Small intestine (tissue), 7 donors: ENCODE measurements at regions not wholly inside any gene's neighbourhood (a gene's known extent, or its start where the extent isn't known, plus 50 kb on each side); places are given as distances from the start of the nearest gene placed in this dataset.

Source experiments
- DNase-seq, 2 donors: peaks; one replicate each; pipeline versions ENCODE4 v3.0.0 to v3.0.0-alpha.2; 2013
- FAIRE-seq: peaks from 2 replicates; lab custom pipeline; 2012; peaks lifted over from hg19 to GRCh38; lab: Jason Lieb, UNC
- H3K27ac ChIP-seq, 3 donors: one replicate each; pipeline ENCODE4 v1.5.1; 2013; ENCODE audit warnings: low read length in 2 of 3, mild to moderate bottlenecking in 2 of 3, control low read depth in 1 of 3, inconsistent platforms in 1 of 3, low read depth in 1 of 3, moderate library complexity in 1 of 3
- H3K27me3 ChIP-seq, 3 donors: one replicate each; pipeline ENCODE4 v1.6.1; 2013; ENCODE audit warnings: low read length in 3 of 3, inconsistent platforms in 1 of 3; ENCODE audit not compliant: control insufficient read depth in 3 of 3, insufficient read depth in 3 of 3
- H3K36me3 ChIP-seq, 3 donors: one replicate each; pipeline ENCODE4 v1.6.1; 2013; ENCODE audit warnings: low read length in 3 of 3, inconsistent platforms in 1 of 3, low read depth in 1 of 3, mild to moderate bottlenecking in 1 of 3, moderate library complexity in 1 of 3; ENCODE audit not compliant: control insufficient read depth in 3 of 3, insufficient read depth in 2 of 3
- H3K4me1 ChIP-seq, 3 donors: one replicate each; pipeline ENCODE4 v1.6.1; 2013; ENCODE audit warnings: low read length in 2 of 3, inconsistent platforms in 1 of 3, low read depth in 1 of 3, mild to moderate bottlenecking in 1 of 3, moderate library complexity in 1 of 3; ENCODE audit not compliant: control insufficient read depth in 3 of 3, insufficient read depth in 2 of 3
- H3K4me3 ChIP-seq, 3 donors: one replicate each; pipeline ENCODE4 v1.5.1; 2013; ENCODE audit warnings: low read length in 3 of 3, control low read depth in 1 of 3, inconsistent platforms in 1 of 3, low read depth in 1 of 3, mild to moderate bottlenecking in 1 of 3, moderate library complexity in 1 of 3
- H3K9me3 ChIP-seq, 2 donors: one replicate each; pipeline ENCODE4 v1.6.1; 2013; ENCODE audit warnings: low read depth in 1 of 2, low read length in 1 of 2; ENCODE audit not compliant: control insufficient read depth in 2 of 2, insufficient read depth in 1 of 2
- WGBS, 3 donors: extraction: QIAGEN DNeasy Blood & Tissue Kit; methylation state at CpG; one replicate each; pipeline ENCODE4 v1.1.7; 2013; 5-methylcytosine and 5-hydroxymethylcytosine counted together
- donor health status: healthy with polysubstance abuse.
- donor health status: control.
- donor health status: control.
- donor health status: Bipolar disorder and iron deficiency.
- donor health status: healthy.

DNA sequence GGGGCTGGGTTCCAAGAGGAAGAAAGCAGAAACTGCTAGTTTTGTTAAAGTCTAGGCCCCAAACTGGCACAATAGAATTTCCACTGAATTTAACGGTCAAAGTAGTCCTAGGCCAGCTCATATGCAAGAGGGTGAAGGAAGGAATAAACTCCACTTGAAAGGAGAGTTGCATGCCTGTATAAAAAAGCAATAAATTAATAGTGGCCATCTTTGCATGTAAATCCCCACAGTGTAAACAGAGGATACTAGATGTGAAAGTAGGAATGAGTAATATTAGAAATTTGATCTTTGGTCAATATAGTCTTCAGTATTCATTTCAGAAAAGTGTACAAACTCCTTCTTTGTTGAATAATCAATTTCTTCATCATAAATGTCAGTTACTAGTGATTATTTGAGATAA is 403.1 kb downstream of the TMEM232 start:
- no peaks in the 10 kb centered on the region for H3K9me3 ChIP-seq
- no peak overlapping the region for H3K27ac ChIP-seq
- no peaks in the 10 kb centered on the region for H3K27me3 ChIP-seq
- H3K36me3 ChIP-seq, result no peaks in the 10 kb centered on the region
- H3K4me3 ChIP-seq, result no peak overlapping the region
- no peak for DNase-seq
- FAIRE-seq, result no peak
- WGBS, 3 donors, result 83 to 88% (median 85%) methylated on average over 1 of the region's 1 CpG
- no peaks in the 10 kb centered on the region for H3K4me1 ChIP-seq

- Histone ChIP-seq H3K4me1 (no peaks in the 10 kb centered on the region), H3K9me3 (no peaks in the 10 kb centered on the region), H3K4me3 (no peak overlapping the region), H3K27ac (no peak overlapping the region), H3K36me3 (no peaks in the 10 kb centered on the region), H3K27me3 (no peaks in the 10 kb centered on the region)
- DNase-seq, result no peak
- no peak for FAIRE-seq
Measured at GRCh38 chr5:110323832-110324231, 402.6 kb downstream of the TMEM232 start.

GRCh38 chr5:110324876-110325275 is 401.6 kb downstream of the TMEM232 start:
- WGBS, 3 donors, result 72 to 87% (median 82%) methylated on average over 1 of the region's 1 CpG

GRCh38 chr5:110329955-110330525 is 396.4 kb downstream of the TMEM232 start:
- no peaks in the 10 kb centered on the region for H3K27me3 ChIP-seq
- WGBS, 3 donors, result 51 to 65% (median 61%) methylated on average over 5 of the region's 5 CpGs
- no peak overlapping the region for H3K4me3 ChIP-seq
- no peaks in the 10 kb centered on the region for H3K4me1 ChIP-seq
- no peak for FAIRE-seq
- H3K9me3 ChIP-seq, result no peaks in the 10 kb centered on the region
- no peak for DNase-seq
- H3K27ac ChIP-seq, result no peak overlapping the region
- no peaks in the 10 kb centered on the region for H3K36me3 ChIP-seq

More at GRCh38 chr5:110324876-110325275, 401.6 kb downstream of the TMEM232 start:
- DNase-seq (no peak), FAIRE-seq (no peak)
- H3K4me3 ChIP-seq, result no peak overlapping the region
- no peaks in the 10 kb centered on the region for H3K36me3 ChIP-seq
- no peaks in the 10 kb centered on the region for H3K9me3 ChIP-seq
- no peaks in the 10 kb centered on the region for H3K4me1 ChIP-seq
- no peak overlapping the region for H3K27ac ChIP-seq
- no peaks in the 10 kb centered on the region for H3K27me3 ChIP-seq

DNA sequence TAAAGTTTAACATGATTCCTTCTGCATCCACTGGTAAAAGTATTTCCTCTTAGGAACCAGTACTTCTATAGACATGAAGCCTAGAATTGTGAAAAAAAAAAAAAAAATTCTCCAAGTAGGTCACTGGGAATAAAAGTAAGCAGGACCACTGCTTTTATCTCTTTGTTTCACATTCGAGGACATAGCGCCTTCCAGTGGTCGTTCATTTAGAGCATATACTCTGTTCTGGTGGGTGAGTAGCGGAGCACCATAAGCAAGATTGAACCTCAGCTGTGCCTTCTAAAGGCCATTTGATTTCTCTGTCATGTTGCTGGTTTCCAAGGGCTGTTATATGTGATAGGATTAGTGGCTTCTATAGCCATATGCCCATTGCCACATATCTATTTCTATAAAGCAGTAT is 393.1 kb downstream of the TMEM232 start:
- DNase-seq (no peak), FAIRE-seq (no peak)
- no peaks in the 10 kb centered on the region for H3K9me3 ChIP-seq
- H3K4me3 ChIP-seq, result no peak overlapping the region
- no peaks in the 10 kb centered on the region for H3K27me3 ChIP-seq
- no peaks in the 10 kb centered on the region for H3K36me3 ChIP-seq
- WGBS, 3 donors, result 58 to 68% (median 68%) methylated on average over 4 of the region's 4 CpGs
- H3K27ac ChIP-seq, result no peak overlapping the region
- H3K4me1 ChIP-seq, result no peaks in the 10 kb centered on the region

GRCh38 chr5:110335361-110336066 is 391.0 kb downstream of the TMEM232 start:
- H3K27ac ChIP-seq, result no peak overlapping the region
- H3K27me3 ChIP-seq, result no peaks in the 10 kb centered on the region
- FAIRE-seq, result no peak
- H3K4me1 ChIP-seq, result no peaks in the 10 kb centered on the region
- no peaks in the 10 kb centered on the region for H3K9me3 ChIP-seq
- no peak overlapping the region for H3K4me3 ChIP-seq
- 47 to 49% (median 48%) methylated on average over 4 of the region's 4 CpGs for WGBS, 3 donors
- no peak for DNase-seq
- H3K36me3 ChIP-seq, result no peaks in the 10 kb centered on the region

GRCh38 chr5:110338341-110339083 is 388.0 kb downstream of the TMEM232 start:
- FAIRE-seq, result no peak
- Histone ChIP-seq H3K4me1 (peaks cover 0 to 6% (median 0%) of the 10 kb centered on the region in 3 donors), H3K36me3 (no peaks in the 10 kb centered on the region), H3K9me3 (no peaks in the 10 kb centered on the region), H3K27me3 (no peaks in the 10 kb centered on the region), H3K27ac (no peak overlapping the region), H3K4me3 (no peak overlapping the region)
- no peak for DNase-seq
- WGBS, 3 donors, result 67 to 85% (median 79%) methylated on average over 7 of the region's 7 CpGs

- Histone ChIP-seq H3K27me3 (no peaks in the 10 kb centered on the region), H3K9me3 (no peaks in the 10 kb centered on the region), H3K4me3 (no peak overlapping the region), H3K36me3 (no peaks in the 10 kb centered on the region), H3K4me1 (peaks cover 0 to 6% (median 0%) of the 10 kb centered on the region in 3 donors), H3K27ac (no peak overlapping the region)
- FAIRE-seq, result no peak
- DNase-seq, result no peak
- WGBS, 3 donors, result 88 to 92% (median 92%) methylated on average over 2 of the region's 2 CpGs
Measured at GRCh38 chr5:110339399-110339798, 387.1 kb downstream of the TMEM232 start.
